Right lobe of liver (tissue), 6 donors: ENCODE measurements at regions not wholly inside any gene's neighbourhood (a gene's known extent, or its start where the extent isn't known, plus 50 kb on each side); places are given as distances from the start of the nearest gene placed in this dataset.

Experiments
- ATAC-seq, 4 donors: fragments of 200-7000 bp; cut with Tn5 transposase; one replicate each; pipeline ENCODE4 v1.9.1; 2020; ENCODE audit warnings: mild to moderate bottlenecking in 4 of 4, moderate library complexity in 4 of 4
- DNase-seq, 3 donors: peaks; one replicate each; pipeline ENCODE4 v3.0.0-alpha.2; 2020
- H3K27ac ChIP-seq, 3 donors: fragments of 200-600 bp; one replicate each; pipeline ENCODE4 v1.8.0; 2022
- H3K27me3 ChIP-seq, 2 donors: fragments of 200-600 bp; one replicate each; pipeline ENCODE4 v1.8.0; 2022
- H3K36me3 ChIP-seq, 4 donors: fragments of 200-600 bp; sonication (generic) in 1 of 4; one replicate each; pipeline versions ENCODE4 v1.5.1 to v1.8.0; 2017 to 2022; ENCODE audit warnings: control low read depth in 1 of 4
- H3K4me1 ChIP-seq, 4 donors: fragments of 200-600 bp; sonication (generic) in 1 of 4; one replicate each; pipeline versions ENCODE4 v1.5.1 to v1.8.0; 2017 to 2022; ENCODE audit warnings: control low read depth in 1 of 4
- H3K4me3 ChIP-seq, 3 donors: fragments of 200-600 bp; one replicate each; pipeline ENCODE4 v1.8.0; 2022
- H3K9me3 ChIP-seq, 4 donors: fragments of 200-600 bp; sonication (generic) in 1 of 4; one replicate each; pipeline versions ENCODE4 v1.5.1 to v1.8.0; 2017 to 2022; ENCODE audit warnings: control low read depth in 1 of 4
- POLR2A ChIP-seq: fragments of 450-650 bp; IDR thresholded peaks from one replicate; pipeline ENCODE4 v1.6.1; 2017; ENCODE audit warnings: antibody characterized with exemption, mild to moderate bottlenecking
- WGBS: methylation state at CpG from one replicate; pipeline ENCODE4 v1.1.6; 2018; ENCODE audit warnings: low coverage, low lambda C conversion rate; ENCODE audit not compliant: insufficient coverage; ENCODE audit errors: missing lambda C conversion rate; 5-methylcytosine and 5-hydroxymethylcytosine counted together
- intact Hi-C, 2 donors: fragments of 100-400 bp; cut with DNase I; formaldehyde crosslinking; loops; one replicate each; pipeline versions ENCODE4 v1.11.2 to v1.14.1; 2022
- TF ChIP-seq, protein P1 (sequence below), 4 donors: fragments of 200-600 bp in 3 of 4; fragments of 450-650 bp in 1 of 4; IDR thresholded peaks; one replicate each; pipeline versions ENCODE4 v1.5.1 to v1.8.0; 2016 to 2022; ENCODE audit warnings: antibody characterized with exemption in 4 of 4, mild to moderate bottlenecking in 2 of 4
- donor health status: DM: no; HTN: yes; CAD: no.
- donor health status: DM: no; HTN: no; CAD: no.
- donor health status: DM: no; HTN: no; CAD: no.
- donor health status: DM: no; HTN: yes; CAD: no.
- donor health status: DM: no; HTN: yes; CAD: no.

DNA sequence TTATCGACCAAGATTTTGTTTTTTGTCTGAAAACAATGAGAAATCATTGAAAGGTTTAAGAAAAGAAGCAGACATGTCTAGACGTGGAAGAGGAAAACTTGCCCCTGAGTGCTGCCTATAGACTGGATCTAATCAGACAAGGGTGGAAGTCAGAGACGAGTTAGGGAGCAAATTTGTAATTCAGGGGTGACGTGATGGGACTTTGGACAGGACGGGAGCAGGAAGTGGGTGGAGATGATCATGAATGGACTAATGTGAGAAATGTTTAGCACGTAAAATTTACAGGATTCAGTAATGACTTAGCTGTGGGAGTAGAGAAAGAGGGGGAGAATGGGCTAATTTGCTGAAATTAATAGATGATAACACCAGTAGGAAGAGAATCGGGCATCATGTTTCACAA lies 117.0 kb upstream of the EPHA4 start:
- Histone ChIP-seq H3K4me3 (no peak overlapping the region), H3K27me3 (no peaks in the 10 kb centered on the region), H3K4me1 (no peaks in the 10 kb centered on the region), H3K9me3 (no peaks in the 10 kb centered on the region), H3K36me3 (no peaks in the 10 kb centered on the region), H3K27ac (no peak overlapping the region)
- TF ChIP-seq, protein P1, sequence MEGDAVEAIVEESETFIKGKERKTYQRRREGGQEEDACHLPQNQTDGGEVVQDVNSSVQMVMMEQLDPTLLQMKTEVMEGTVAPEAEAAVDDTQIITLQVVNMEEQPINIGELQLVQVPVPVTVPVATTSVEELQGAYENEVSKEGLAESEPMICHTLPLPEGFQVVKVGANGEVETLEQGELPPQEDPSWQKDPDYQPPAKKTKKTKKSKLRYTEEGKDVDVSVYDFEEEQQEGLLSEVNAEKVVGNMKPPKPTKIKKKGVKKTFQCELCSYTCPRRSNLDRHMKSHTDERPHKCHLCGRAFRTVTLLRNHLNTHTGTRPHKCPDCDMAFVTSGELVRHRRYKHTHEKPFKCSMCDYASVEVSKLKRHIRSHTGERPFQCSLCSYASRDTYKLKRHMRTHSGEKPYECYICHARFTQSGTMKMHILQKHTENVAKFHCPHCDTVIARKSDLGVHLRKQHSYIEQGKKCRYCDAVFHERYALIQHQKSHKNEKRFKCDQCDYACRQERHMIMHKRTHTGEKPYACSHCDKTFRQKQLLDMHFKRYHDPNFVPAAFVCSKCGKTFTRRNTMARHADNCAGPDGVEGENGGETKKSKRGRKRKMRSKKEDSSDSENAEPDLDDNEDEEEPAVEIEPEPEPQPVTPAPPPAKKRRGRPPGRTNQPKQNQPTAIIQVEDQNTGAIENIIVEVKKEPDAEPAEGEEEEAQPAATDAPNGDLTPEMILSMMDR (IDR thresholded peaks at IDR 0.05) = no peak
- no peak for TF ChIP-seq POLR2A
- ATAC-seq (no peak), DNase-seq (no peak)
- intact Hi-C loops = no loop called here
- WGBS = 29% methylated on average over 7 of the region's 7 CpGs

DNA sequence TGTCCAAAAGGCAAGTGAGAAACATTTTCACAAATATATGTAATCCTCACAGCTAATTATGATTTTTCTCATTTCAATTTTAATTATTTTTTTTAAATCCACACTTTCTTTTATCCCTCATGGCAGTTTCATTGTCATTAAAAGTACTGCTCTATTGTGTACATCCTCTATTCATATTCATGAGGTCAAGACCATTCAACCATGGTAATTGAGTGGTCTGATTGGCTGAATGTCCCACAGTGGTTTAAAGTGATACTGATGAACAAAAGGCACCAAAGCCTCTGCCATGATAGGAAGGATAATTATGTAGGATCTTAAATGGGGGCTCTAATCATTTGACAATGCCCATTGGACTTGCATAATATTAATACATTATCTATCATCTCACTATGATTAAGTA lies 108.4 kb upstream of the EPHA4 start:
- TF ChIP-seq POLR2A = no peak
- TF ChIP-seq, protein P1 (IDR thresholded peaks at IDR 0.05) = no peak
- Histone ChIP-seq H3K36me3 (no peaks in the 10 kb centered on the region), H3K4me1 (no peaks in the 10 kb centered on the region), H3K9me3 (no peaks in the 10 kb centered on the region), H3K27me3 (no peaks in the 10 kb centered on the region), H3K4me3 (no peak overlapping the region), H3K27ac (no peak overlapping the region)
- DNase-seq (no peak), ATAC-seq (no peak)
- intact Hi-C loops = no loop called here

DNA sequence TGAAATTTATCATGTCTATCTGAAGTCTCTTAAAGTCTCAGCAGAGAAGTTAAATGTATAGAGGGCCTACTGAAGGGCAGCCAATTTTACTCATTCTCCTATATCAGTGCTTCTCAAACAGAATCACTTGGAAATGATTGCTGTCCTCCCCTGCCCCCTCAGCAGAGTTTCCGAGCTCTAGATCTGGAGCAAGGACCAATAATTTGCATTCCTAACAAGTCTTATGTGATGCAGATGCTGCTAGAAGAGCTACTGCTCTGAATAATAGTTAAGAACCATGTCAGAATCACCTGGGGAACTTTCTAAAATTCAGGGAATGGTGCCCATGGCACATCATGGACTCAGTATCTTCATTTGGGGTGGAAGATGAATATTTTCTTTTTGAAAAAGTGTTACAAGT lies 105.6 kb upstream of the EPHA4 start:
- no peak for TF ChIP-seq POLR2A
- TF ChIP-seq, protein P1 (IDR thresholded peaks at IDR 0.05) = no peak
- DNase-seq = no peak
- intact Hi-C loops = no loop called here

DNA sequence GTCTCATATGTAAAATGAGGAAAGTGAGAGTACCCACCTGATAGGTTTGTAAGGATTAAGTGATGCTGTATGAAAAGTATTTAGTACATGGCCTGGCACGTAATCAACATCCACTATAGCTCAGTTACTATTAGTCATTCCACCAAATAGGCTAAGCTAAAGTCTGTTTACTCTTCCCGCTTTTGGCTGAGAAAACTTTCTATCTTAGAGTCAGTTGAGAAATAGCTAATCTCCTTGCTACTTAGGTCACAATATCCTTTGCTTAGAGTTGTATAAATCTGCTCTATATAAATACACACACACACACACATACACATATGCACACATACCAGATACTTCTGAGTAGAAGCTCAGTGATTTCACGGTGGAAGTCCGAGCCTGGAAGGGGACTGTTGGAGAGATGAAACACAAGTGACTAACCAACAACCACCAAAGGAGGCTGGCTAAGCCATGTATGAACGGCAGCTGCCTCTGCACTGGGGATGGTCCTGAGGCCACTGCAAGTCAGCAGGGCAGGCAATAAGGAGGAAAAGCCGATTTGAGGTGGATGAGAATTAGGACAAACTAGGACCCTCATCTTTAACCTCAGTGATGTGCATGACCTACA lies 104.6 kb upstream of the EPHA4 start:
- TF ChIP-seq, protein P1 (IDR thresholded peaks at IDR 0.05) = no peak
- no peak for TF ChIP-seq POLR2A
- Histone ChIP-seq H3K36me3 (no peaks in the 10 kb centered on the region), H3K4me1 (no peaks in the 10 kb centered on the region), H3K27ac (no peak overlapping the region), H3K4me3 (no peak overlapping the region), H3K27me3 (no peaks in the 10 kb centered on the region), H3K9me3 (no peaks in the 10 kb centered on the region)
- no peak for ATAC-seq
- no peak for DNase-seq
- intact Hi-C loops = no loop called here
- WGBS = 66% methylated on average over 3 of the region's 6 CpGs

More for the DNA sequence above, 105.6 kb upstream of the EPHA4 start:
- Histone ChIP-seq H3K4me1 (no peaks in the 10 kb centered on the region), H3K9me3 (no peaks in the 10 kb centered on the region), H3K4me3 (no peak overlapping the region), H3K27ac (no peak overlapping the region), H3K36me3 (no peaks in the 10 kb centered on the region), H3K27me3 (no peaks in the 10 kb centered on the region)
- WGBS = 29% methylated on average over 1 of the region's 1 CpG
- ATAC-seq = no peak
